COLO668 (cell line): ENCODE measurements at regions not wholly inside any gene's neighbourhood (a gene's known extent, or its start where the extent isn't known, plus 50 kb on each side); places are given as distances from the start of the nearest gene placed in this dataset.
"Not testable (repeated sequence)": the region's sequence is repeated elsewhere in the genome, so short reads cannot be mapped to it uniquely, and the experiment has no call there.

ENCODE experiments used
- DNase-seq: peaks from one replicate; lab custom pipeline; 2025; ENCODE audit not compliant: unreplicated experiment; lab: John Stamatoyannopoulos, UW

DNA sequence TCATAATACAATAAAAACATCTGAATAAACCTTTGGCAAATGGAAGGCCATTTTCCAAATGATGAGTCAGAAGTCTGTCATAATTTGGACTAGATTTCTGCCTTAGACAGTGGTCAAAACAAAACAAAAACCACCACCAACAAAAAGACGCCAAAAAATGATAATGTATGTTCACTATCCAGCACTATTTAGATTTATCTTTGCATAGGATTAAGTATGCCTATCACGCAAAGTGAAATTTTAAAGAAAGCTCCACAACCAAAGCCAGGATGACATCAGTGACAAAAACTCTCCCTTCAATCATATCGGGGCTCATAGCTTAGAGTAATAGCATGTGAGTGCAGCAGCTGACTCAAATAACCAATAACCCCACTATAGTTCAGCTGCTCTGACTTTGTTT, 201.9 kb downstream of the MOXD1 start:
- DNase-seq = no peak

DNA sequence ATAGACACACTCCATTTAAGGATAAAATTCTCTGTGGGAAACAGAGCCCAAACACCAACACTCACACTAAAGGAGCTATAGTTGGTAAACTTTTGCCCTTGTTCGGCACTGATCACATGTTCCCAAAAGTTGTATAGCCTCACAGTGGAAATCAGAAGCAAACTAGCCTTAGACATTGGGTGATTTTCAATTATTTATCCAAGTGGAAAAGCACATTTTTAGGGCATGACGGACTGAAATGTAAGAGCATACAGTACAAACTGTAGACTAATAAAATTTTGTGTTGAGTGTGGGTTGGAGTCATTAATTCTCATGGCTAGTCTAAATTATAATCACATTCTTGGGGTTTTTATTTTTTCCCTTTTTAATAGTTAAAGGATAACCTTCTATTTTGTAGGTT, 202.4 kb downstream of the MOXD1 start:
- no peak for DNase-seq

DNA sequence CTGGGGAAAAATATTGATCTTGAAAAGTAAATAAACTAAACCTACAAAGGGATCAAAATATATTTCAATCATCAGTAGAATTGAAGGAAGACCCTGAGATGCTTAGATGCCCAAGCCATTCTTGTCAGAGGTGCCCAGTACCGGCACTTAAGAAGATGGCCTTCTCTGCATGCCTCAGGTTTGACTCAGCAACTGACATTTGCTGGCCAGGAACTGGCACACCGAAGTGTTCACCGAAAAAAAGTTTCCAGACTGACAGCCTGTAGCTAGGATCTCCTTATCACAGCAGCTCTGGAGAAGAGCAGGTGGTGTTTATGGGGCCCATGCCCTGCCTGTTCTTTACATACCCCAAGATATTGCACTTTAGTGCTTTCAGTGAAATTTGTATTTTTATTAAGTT, 203.2 kb downstream of the MOXD1 start:
- DNase-seq = no peak

DNA sequence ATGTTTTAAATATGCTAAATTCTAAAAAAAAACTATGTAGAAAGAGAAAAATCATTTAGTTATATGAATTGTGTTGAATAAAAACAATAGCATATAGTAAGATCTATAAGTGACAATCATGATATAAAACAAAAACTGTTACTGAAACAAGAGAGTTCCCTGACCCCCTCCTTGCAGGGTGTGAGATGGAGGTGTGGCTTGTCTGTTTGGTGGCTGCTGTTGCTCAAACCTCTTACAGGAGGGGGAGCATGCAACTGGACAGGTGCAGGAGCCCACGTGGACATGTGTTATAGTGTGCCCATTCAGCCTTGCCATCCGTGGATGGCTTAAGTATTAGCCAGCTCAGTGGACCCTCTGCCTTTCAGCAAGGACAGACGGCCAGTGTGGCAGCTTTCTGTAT, 206.7 kb downstream of the MOXD1 start:
- DNase-seq = no peak

DNA sequence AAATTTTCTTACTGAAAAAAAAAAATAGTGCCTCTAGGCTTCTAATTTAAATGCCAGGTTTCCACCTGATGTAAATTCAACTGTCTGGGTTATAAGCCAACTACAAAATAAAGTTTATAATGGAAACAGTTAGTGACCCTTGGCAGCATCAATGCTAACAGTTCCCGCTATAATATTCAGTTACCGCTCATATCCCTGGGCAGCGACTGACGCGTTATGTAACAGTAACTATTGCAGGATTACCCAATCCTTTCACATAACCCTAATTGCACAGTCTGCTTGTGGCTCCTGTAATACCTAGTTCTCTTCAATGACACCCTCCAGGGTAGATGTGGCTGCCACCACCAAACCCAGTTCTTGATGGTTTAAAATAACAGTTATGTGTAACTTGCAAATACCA, 208.6 kb downstream of the MOXD1 start:
- DNase-seq = no peak

DNA sequence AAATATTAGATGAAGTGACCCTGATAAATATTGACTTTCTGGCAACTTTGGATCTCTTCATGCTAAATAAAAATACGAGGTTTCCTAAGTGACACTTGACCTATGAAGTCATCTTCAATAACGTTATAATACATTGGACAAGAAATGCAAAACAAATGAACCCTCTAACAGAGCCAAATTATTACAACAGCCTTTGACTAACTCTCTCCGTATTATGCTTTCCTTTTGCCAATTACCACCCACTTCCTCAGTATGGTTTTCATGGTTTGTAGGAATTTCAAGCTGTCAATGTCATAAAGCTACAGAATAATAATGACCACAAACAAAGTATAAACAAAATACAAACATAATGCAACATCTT, 210.5 kb downstream of the MOXD1 start:
- DNase-seq = no peak

DNA sequence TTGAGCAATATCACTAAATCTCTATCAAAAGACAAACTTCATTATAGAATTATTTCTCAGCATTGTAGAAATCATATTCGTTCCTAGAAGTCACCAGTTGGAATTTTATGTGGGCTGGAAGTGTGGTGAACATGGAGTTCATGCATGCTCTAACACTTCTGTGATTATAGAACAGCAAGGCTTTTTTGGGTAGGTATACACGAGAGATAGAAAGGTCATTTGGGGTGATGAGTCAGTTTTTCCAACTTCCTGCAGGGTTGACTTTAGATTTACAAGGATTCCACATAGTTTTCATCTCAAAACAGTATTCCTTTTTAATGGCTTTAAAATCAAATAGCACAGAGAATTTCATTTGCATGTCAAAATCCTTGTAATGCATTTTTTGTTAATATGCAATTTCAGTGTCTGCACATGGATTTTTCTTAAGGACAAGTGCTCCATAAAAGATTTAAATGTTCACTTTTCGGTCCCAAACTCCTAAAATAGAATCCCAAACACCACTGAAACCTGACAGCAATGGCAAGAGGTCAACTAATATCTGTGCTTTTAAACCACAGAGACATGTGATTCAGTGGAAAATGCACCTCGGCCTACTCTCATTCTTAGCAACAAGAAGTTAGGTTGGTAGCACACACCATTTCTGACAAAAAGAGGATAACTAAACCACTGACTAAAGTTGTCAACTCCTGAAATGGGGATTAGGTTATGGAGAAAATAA, 211.0 kb downstream of the MOXD1 start:
- no peak for DNase-seq

- no peak for DNase-seq
Measured at GRCh38 chr6:132188556-132189264, 212.6 kb downstream of the MOXD1 start.

- no peak for DNase-seq
Measured at GRCh38 chr6:132187816-132188215, 213.5 kb downstream of the MOXD1 start.

DNA sequence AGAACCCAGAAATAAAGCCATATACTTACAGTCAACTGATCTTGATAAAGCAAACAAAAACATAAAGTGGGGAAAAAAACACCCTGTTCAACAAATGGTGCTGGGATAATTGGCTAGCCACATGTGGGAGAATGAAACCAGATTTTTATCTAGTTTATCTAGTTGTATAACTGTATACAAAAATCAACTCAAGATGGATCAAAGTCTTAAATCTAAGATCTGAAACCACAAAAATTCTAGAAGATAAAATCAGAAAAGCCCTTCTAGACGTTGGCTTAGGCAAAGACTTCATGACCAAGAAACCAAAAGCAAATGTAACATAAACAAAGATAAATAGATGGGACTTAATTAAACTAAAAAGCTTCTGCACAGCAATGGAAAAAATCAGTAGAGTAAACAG, 216.3 kb downstream of the MOXD1 start:
- not testable (repeated sequence) for DNase-seq

DNA sequence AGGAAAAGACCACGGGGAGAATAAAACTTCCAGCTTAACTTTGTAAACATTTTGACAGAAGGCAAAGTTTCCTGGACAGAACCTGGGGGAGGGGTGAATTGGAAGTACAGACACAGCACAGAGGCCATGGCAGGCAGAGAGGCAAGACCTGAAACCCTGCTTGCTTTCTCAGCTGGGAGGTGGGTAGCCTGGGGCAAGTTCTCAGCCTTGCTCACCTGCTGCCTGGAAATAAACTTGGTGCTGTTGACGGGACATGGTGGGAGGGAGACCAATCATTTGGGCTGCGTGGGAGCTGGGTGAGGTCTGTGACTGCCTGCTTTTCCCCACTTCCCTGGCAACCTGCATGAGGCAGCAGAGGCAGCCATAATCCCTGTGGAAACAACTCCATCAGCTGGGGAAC, 221.3 kb downstream of the MOXD1 start:
- DNase-seq = no peak

DNA sequence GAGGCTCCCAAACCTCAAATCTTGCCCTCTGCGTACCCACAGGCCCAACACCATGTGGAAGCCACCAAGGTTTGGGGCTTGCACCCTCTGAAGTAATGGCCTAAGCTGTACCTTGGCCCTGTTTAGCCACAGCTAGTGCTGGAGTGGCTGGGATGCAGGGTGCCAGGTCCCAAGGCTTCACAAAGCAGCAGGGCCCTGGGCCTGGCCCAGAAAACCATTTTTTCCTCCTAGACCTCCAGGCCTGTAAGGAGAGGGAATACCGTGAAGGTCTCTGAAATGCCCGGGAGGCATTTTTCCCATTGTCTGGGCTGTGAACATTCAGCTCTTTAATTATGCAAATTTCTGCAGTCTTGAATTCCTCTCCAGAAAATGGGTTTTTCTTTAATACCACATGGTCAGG, 223.7 kb upstream of the CCN2 start:
- no peak for DNase-seq

DNA sequence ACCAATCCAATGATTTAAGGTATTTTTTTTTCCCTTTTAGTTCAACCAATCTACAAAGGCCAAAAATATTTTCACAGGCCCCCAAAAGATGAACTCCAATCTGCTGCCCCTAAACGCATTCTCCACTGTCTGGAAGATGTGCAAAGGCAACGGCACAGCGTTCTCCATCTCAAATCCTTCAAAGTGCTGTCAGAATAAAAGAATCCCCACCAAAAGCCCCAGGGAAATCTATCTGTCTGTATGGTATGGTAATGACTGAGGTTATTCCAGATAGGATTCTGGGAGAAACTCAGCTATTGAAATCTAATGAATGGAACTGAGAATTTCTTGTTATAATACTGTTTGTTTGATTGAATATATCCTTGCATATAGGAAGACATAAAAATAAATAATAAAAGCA, 217.8 kb upstream of the CCN2 start:
- no peak for DNase-seq

DNA sequence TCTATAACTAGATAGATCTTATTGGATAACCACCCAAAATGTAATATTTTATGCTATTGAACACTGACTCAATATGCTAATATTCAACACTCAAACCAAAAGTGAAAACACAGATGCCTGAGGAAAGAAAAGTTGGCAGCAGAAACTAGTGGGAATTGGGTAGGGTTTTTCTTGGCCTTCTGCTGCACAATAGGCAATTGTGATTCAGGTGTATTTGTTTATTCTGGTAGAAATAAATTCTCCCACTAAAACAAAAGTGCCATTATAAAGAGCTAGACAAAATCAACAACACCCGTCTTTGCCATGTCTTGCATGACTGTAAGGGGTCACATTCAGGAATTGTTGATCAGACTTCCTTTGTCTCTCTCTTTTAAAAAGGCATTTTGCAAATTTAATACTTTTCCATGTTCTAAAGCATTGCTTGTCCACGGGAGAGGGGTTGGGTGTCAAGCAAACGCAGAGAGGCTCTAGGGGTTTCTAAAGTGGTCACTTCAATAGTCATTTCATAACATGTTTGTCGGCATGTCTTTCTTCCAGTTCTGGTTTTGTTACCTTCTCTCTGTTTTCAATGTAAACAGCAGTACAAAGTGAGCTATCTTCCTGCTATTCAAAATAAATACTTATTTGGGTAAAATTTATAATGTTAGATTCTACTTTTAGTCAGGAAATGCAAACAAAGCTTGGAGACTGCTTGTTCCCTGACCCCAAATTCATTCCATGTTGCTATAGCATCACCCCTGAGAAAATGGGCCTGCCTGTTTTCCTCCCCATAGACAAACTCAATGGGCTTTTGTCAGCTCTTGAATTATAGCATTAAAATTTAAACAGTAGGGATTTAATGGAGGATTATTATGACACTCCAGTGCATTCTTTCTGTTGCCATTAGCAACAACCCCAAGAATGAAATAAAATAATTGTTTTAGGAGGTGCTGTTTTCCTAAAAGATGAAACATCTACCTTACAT, 217.0 kb upstream of the CCN2 start:
- DNase-seq = no peak

- DNase-seq = no peak
Measured at GRCh38 chr6:132166526-132167051, 215.4 kb upstream of the CCN2 start.

DNA sequence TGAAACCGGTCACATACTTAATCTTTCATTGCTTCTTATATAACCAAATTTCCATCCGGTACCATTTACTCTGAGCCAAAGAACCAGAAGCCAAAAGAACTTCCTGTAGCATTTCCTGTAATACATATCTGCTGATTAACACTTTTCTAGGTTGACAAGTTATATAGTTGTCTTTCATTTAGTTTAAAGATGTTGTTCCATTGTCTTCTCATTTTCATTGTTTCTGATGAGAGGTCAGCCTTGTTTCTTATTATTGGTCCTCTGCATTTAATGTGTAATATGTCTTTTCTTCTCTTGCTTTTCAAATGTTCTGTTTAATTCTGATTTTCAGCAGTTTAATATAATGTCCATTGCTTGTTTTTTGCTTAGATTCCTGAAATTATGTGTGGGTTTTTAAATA, 214.5 kb upstream of the CCN2 start:
- no peak for DNase-seq

- DNase-seq = no peak
Measured at GRCh38 chr6:132161283-132161682, 210.1 kb upstream of the CCN2 start.

GRCh38 chr6:132153221-132153898, 202.2 kb upstream of the CCN2 start:
- DNase-seq = no peak

DNA sequence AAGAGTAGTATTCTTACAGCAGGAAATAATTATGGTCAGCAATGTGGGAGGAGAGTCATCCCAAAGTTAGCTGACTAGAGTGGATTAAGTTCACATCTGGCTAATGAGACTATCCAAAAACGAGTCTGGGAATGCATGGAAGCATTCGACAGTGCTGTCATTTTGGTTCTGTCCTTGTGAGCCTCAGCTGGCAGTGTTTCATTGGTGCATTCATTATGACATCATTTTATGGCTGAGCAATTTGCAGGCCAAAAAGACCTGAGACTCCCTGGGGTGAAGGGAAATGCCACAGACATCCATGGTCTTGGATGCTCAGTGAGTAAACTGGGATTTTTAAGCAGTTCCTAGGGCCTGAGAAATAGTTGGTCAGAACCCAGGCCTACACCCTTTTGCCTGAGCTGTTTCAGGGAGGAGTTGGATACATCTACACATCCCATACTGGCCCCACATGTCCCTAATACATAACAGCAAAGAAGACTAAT, 196.4 kb upstream of the CCN2 start:
- no peak for DNase-seq

GRCh38 chr6:132144456-132144855, 193.3 kb upstream of the CCN2 start:
- no peak for DNase-seq

GRCh38 chr6:132143258-132143657, 192.1 kb upstream of the CCN2 start:
- no peak for DNase-seq
